Smooth muscle cell (in vitro differentiated cells): ENCODE measurements at regions not wholly inside any gene's neighbourhood (a gene's known extent, or its start where the extent isn't known, plus 50 kb on each side); places are given as distances from the start of the nearest gene placed in this dataset.

Experiments
- DNase-seq: peaks from one replicate; lab custom pipeline; 2025; ENCODE audit not compliant: unreplicated experiment; lab: John Stamatoyannopoulos, UW
- H2AFZ ChIP-seq: fragments of 200-600 bp; sonication (generic); 2 replicates; pipeline ENCODE4 v1.6.0; 2016; ENCODE audit warnings: antibody characterized with exemption, low read depth, mild to moderate bottlenecking
- H3F3A ChIP-seq: fragments of 200-600 bp; sonication (generic); 2 replicates; pipeline ENCODE4 v1.6.0; 2017; ENCODE audit warnings: antibody characterized with exemption, low read depth
- H3K27ac ChIP-seq: fragments of 200-600 bp; sonication (generic); 2 replicates; pipeline ENCODE4 v1.5.1; 2016; ENCODE audit warnings: low read depth, mild to moderate bottlenecking
- H3K27me3 ChIP-seq: fragments of 200-600 bp; sonication (generic); 2 replicates; pipeline ENCODE4 v1.6.1; 2016; ENCODE audit warnings: low read depth, mild to moderate bottlenecking
- H3K36me3 ChIP-seq: fragments of 200-600 bp; sonication (generic); 2 replicates; pipeline ENCODE4 v1.5.1; 2016; ENCODE audit warnings: low read depth
- H3K4me1 ChIP-seq: fragments of 200-600 bp; sonication (generic); 2 replicates; pipeline ENCODE4 v1.5.1; 2016; ENCODE audit warnings: low read depth
- H3K4me2 ChIP-seq: fragments of 200-600 bp; sonication (generic); 2 replicates; pipeline ENCODE4 v1.6.0; 2016; ENCODE audit warnings: mild to moderate bottlenecking
- H3K4me3 ChIP-seq: fragments of 200-600 bp; sonication (generic); 2 replicates; pipeline ENCODE4 v1.5.1; 2016; ENCODE audit warnings: mild to moderate bottlenecking
- H3K79me2 ChIP-seq: fragments of 200-600 bp; sonication (generic); 2 replicates; pipeline ENCODE4 v1.6.0; 2016; ENCODE audit warnings: low read depth, mild to moderate bottlenecking
- H3K9ac ChIP-seq: fragments of 200-600 bp; sonication (generic); 2 replicates; pipeline ENCODE4 v1.6.0; 2016; ENCODE audit warnings: low read depth
- H3K9me3 ChIP-seq: fragments of 200-600 bp; sonication (generic); replicated peaks from 2 replicates; pipeline ENCODE4 v1.5.1; 2016; ENCODE audit warnings: low read depth
- H4K20me1 ChIP-seq: fragments of 200-600 bp; sonication (generic); 2 replicates; pipeline ENCODE4 v1.6.0; 2016; ENCODE audit warnings: low read depth
- CTCF ChIP-seq: fragments of 200-600 bp; sonication (generic); IDR thresholded peaks from 2 replicates; pipeline ENCODE4 v1.5.1; 2017; ENCODE audit warnings: borderline replicate concordance, mild to moderate bottlenecking, antibody characterized with exemption; ENCODE audit not compliant: insufficient read depth, poor library complexity, severe bottlenecking
- WGBS: methylation state at CpG from one replicate; pipeline ENCODE4 v1.1.7; 2016; ENCODE audit warnings: low lambda C conversion rate; 5-methylcytosine and 5-hydroxymethylcytosine counted together

- Histone ChIP-seq H3K79me2 (no peaks in the 10 kb centered on the region), H3K36me3 (no peaks in the 10 kb centered on the region), H2AFZ (no peak overlapping the region), H3K4me1 (no peaks in the 10 kb centered on the region), H3K27me3 (no peaks in the 10 kb centered on the region), H4K20me1 (no peaks in the 10 kb centered on the region), H3K4me3 (no peak overlapping the region), H3K27ac (no peak overlapping the region), H3F3A (no peaks in the 10 kb centered on the region), H3K9ac (no peak overlapping the region), H3K4me2 (no peak overlapping the region), H3K9me3 (no peaks in the 10 kb centered on the region)
- 58% methylated on average over 7 of the region's 7 CpGs for WGBS
- DNase-seq: no peak
- TF ChIP-seq CTCF: no peak
Measured at GRCh38 chr6:91279740-91280493, 693.0 kb upstream of the MAP3K7 start.

- Histone ChIP-seq H2AFZ (no peak overlapping the region), H4K20me1 (no peaks in the 10 kb centered on the region), H3K27me3 (no peaks in the 10 kb centered on the region), H3K79me2 (no peaks in the 10 kb centered on the region), H3F3A (no peaks in the 10 kb centered on the region), H3K9ac (no peak overlapping the region), H3K27ac (no peak overlapping the region), H3K4me1 (no peaks in the 10 kb centered on the region), H3K4me2 (no peak overlapping the region), H3K36me3 (no peaks in the 10 kb centered on the region), H3K4me3 (no peak overlapping the region), H3K9me3 (no peaks in the 10 kb centered on the region)
- no peak for TF ChIP-seq CTCF
- DNase-seq: no peak
- WGBS: 73% methylated on average over 2 of the region's 2 CpGs
Measured at GRCh38 chr6:91278416-91278815, 691.5 kb upstream of the MAP3K7 start.

GRCh38 chr6:91276315-91276714, 689.4 kb upstream of the MAP3K7 start:
- Histone ChIP-seq H2AFZ (no peak overlapping the region), H3K36me3 (no peaks in the 10 kb centered on the region), H3F3A (no peaks in the 10 kb centered on the region), H3K4me1 (no peaks in the 10 kb centered on the region), H4K20me1 (no peaks in the 10 kb centered on the region), H3K79me2 (no peaks in the 10 kb centered on the region), H3K4me3 (no peak overlapping the region), H3K9ac (no peak overlapping the region), H3K27me3 (no peaks in the 10 kb centered on the region), H3K4me2 (no peak overlapping the region), H3K9me3 (no peaks in the 10 kb centered on the region), H3K27ac (no peak overlapping the region)
- 36% methylated on average over 2 of the region's 2 CpGs for WGBS
- TF ChIP-seq CTCF: peak; percentile 43
- no peak for DNase-seq

GRCh38 chr6:91273729-91274128, 686.9 kb upstream of the MAP3K7 start:
- no peak overlapping the region for H2AFZ ChIP-seq
- no peak for DNase-seq
- no peak for TF ChIP-seq CTCF
- no peak overlapping the region for H3K4me3 ChIP-seq
- H3K9ac ChIP-seq: no peak overlapping the region
- no peaks in the 10 kb centered on the region for H3F3A ChIP-seq
- no peaks in the 10 kb centered on the region for H3K4me1 ChIP-seq
- H3K27ac ChIP-seq: no peak overlapping the region
- no peak overlapping the region for H3K4me2 ChIP-seq
- H3K36me3 ChIP-seq: no peaks in the 10 kb centered on the region
- no peaks in the 10 kb centered on the region for H3K9me3 ChIP-seq
- no peaks in the 10 kb centered on the region for H4K20me1 ChIP-seq
- WGBS: 84% methylated on average over 5 of the region's 5 CpGs
- H3K27me3 ChIP-seq: no peaks in the 10 kb centered on the region
- no peaks in the 10 kb centered on the region for H3K79me2 ChIP-seq
